SK-N-MC (cell line): ENCODE measurements at regions not wholly inside any gene's neighbourhood (a gene's known extent, or its start where the extent isn't known, plus 50 kb on each side); places are given as distances from the start of the nearest gene placed in this dataset.

Source experiments
- EZH2 ChIP-seq: fragments of 200-600 bp; sonication (generic); IDR thresholded peaks from one replicate; pipeline ENCODE4 v1.6.1; 2017; ENCODE audit warnings: antibody characterized with exemption
- FOXP2 ChIP-seq: optimal IDR thresholded peaks from 2 replicates; pipeline ENCODE3; 2011; ENCODE audit warnings: mild to moderate bottlenecking, moderate library complexity; ENCODE audit not compliant: insufficient read depth; ENCODE audit errors: extremely low read length, control extremely low read depth
- POLR2AphosphoS5 ChIP-seq: IDR thresholded peaks from 2 replicates; pipeline ENCODE4 v1.6.1; 2012; ENCODE audit warnings: mild to moderate bottlenecking, low read depth, low read length, borderline replicate concordance

DNA sequence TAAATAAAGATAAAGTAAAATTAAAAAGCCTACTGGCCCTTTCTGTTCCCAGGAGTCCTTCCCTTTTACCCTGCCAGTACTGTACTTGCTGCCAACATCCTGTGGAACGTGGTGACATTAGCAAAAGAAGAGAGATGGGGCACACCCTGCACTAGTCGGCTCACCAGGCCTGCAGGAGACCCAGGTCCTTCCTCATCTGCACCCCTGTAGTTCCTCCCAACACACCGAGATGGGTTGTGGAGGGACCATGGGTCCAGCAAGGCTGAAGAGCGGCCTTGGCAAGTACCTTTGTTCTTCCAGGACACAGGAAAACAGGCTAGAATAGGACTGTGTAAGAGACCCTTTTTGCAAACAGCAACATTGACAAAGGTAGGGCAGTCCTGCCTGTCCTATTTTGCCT lies 98.7 kb upstream of the TMPRSS2 start:
- TF ChIP-seq POLR2AphosphoS5 (no peak), EZH2 (no peak), FOXP2 (no peak)
